Panc1 (cell line): ENCODE measurements at regions not wholly inside any gene's neighbourhood (a gene's known extent, or its start where the extent isn't known, plus 50 kb on each side); places are given as distances from the start of the nearest gene placed in this dataset.

Experiments used
- ATAC-seq: fragments of 200-7000 bp; cut with Tn5 transposase; 2 replicates; pipeline ENCODE4 v1.9.1; 2020; ENCODE audit warnings: mild to moderate bottlenecking, moderate library complexity
- BruUV-seq: library from RNA; stranded (reverse); fragments of 400-500 nt; replicated peaks from 2 replicates; lab custom pipeline; 2021; lab: Mats Ljungman, UMichigan
- CTCF ChIA-PET: fragments of 300-600 bp; sonication (Branson Sonifier 250); formaldehyde crosslinking; loops from one replicate; lab custom pipeline; 2022; ENCODE audit warnings: antibody characterized with exemption; lab: Charles Lee
- POLR2A ChIA-PET: fragments of 300-600 bp; sonication (Branson Sonifier 250); formaldehyde crosslinking; loops from one replicate; lab custom pipeline; 2022; ENCODE audit warnings: antibody characterized with exemption; lab: Charles Lee
- DNase-seq: peaks from one replicate; pipeline ENCODE4 v3.0.0-alpha.2; 2010; ENCODE audit warnings: low read depth, low spot score
- H3K27ac ChIP-seq: 2 replicates; pipeline ENCODE4 v1.5.1; 2011; ENCODE audit warnings: mild to moderate bottlenecking, low read length, inconsistent platforms
- H3K27me3 ChIP-seq: fragments of 200-500 bp; sonication (Bioruptor generic); 2 replicates; pipeline ENCODE4 v1.6.0; 2014; ENCODE audit warnings: low read length, inconsistent platforms; ENCODE audit not compliant: control insufficient read depth, insufficient read depth
- H3K36me3 ChIP-seq: fragments of 200-500 bp; sonication (Bioruptor generic); 2 replicates; pipeline ENCODE4 v1.5.1; 2014; ENCODE audit warnings: inconsistent platforms, mild to moderate bottlenecking, low read length, moderate library complexity; ENCODE audit not compliant: control insufficient read depth, insufficient read depth
- H3K4me1 ChIP-seq: 2 replicates; pipeline ENCODE4 v1.5.1; 2011; ENCODE audit warnings: inconsistent platforms, mild to moderate bottlenecking, low read length, moderate library complexity; ENCODE audit not compliant: control insufficient read depth, insufficient read depth
- H3K4me3 ChIP-seq, 2 experiments: 2 replicates each; pipeline ENCODE4 v1.5.1; 2011 to 2012; ENCODE audit warnings: low read depth in 2 of 2, low read length in 2 of 2, mild to moderate bottlenecking in 2 of 2, inconsistent platforms in 1 of 2, moderate library complexity in 1 of 2
- H3K9me3 ChIP-seq: fragments of 200-500 bp; sonication (Bioruptor generic); 2 replicates; pipeline ENCODE4 v1.5.1; 2014; ENCODE audit warnings: low read depth, mild to moderate bottlenecking, inconsistent platforms, low read length, moderate library complexity; ENCODE audit not compliant: control insufficient read depth, insufficient read depth
- POLR2AphosphoS5 ChIP-seq: IDR thresholded peaks from 2 replicates; pipeline ENCODE4 v1.6.1; 2012; ENCODE audit warnings: mild to moderate bottlenecking, low read depth, low read length, moderate library complexity
- REST ChIP-seq, 2 experiments: IDR thresholded peaks; 2 replicates each; pipeline ENCODE4 v1.6.1; 2011 to 2012; ENCODE audit warnings: low read depth in 2 of 2, control low read depth in 1 of 2, low read length in 1 of 2, mild to moderate bottlenecking in 1 of 2, moderate library complexity in 1 of 2; ENCODE audit not compliant: insufficient read depth in 1 of 2
- SIN3A ChIP-seq: IDR thresholded peaks from 2 replicates; pipeline ENCODE4 v1.6.1; 2012; ENCODE audit warnings: low read depth, mild to moderate bottlenecking, low read length, moderate library complexity, borderline replicate concordance; ENCODE audit not compliant: insufficient read depth
- TCF7L2 ChIP-seq: IDR thresholded peaks from 2 replicates; pipeline ENCODE4 v1.6.1; 2011; ENCODE audit warnings: mild to moderate bottlenecking, low read depth, low read length, inconsistent platforms
- in situ Hi-C: cut with HindIII; loops from 2 replicates; pipeline ENCODE4 v1.10.0; 2016; ENCODE audit warnings: low sequenced_read_pairs, low pct_unique_long_range_greater_than_20kb
- intact Hi-C: fragments of 100-400 bp; cut with micrococcal nuclease; formaldehyde crosslinking; loops from one replicate; pipeline ENCODE4 v1.10.0; 2022; ENCODE audit not compliant: unreplicated experiment
- TF ChIP-seq, protein P1 (sequence below): fragments of 450-650 bp; IDR thresholded peaks from 2 replicates; pipeline ENCODE4 v1.5.1; 2017; ENCODE audit warnings: mild to moderate bottlenecking

- BruUV-seq: no TSS peak
- Histone ChIP-seq H3K9me3 (no peaks in the 10 kb centered on the region), H3K27ac (no peak overlapping the region), H3K4me3 (no peak overlapping the region), H3K36me3 (no peaks in the 10 kb centered on the region), H3K4me1 (no peaks in the 10 kb centered on the region), H3K27me3 (no peaks in the 10 kb centered on the region)
- ChIA-PET POLR2A (no interaction called here), CTCF (no interaction called here)
- DNase-seq: no peak
- in situ Hi-C loops (no loop called here), intact Hi-C loops (no loop called here)
- TF ChIP-seq POLR2AphosphoS5: no peak
- TF ChIP-seq, protein P1, sequence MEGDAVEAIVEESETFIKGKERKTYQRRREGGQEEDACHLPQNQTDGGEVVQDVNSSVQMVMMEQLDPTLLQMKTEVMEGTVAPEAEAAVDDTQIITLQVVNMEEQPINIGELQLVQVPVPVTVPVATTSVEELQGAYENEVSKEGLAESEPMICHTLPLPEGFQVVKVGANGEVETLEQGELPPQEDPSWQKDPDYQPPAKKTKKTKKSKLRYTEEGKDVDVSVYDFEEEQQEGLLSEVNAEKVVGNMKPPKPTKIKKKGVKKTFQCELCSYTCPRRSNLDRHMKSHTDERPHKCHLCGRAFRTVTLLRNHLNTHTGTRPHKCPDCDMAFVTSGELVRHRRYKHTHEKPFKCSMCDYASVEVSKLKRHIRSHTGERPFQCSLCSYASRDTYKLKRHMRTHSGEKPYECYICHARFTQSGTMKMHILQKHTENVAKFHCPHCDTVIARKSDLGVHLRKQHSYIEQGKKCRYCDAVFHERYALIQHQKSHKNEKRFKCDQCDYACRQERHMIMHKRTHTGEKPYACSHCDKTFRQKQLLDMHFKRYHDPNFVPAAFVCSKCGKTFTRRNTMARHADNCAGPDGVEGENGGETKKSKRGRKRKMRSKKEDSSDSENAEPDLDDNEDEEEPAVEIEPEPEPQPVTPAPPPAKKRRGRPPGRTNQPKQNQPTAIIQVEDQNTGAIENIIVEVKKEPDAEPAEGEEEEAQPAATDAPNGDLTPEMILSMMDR: no peak
- TF ChIP-seq TCF7L2: no peak
- TF ChIP-seq SIN3A: no peak
- no peak for TF ChIP-seq REST (IDR thresholded peaks at IDR 0.05; ENCODE audit: insufficient read depth in 1 of 2, low read depth in 2 of 2, low read length in 1 of 2)
- no peak for ATAC-seq
These were observed 498.6 kb downstream of the SLC16A7 start for GRCh38 chr12:60094436-60094835.

DNA sequence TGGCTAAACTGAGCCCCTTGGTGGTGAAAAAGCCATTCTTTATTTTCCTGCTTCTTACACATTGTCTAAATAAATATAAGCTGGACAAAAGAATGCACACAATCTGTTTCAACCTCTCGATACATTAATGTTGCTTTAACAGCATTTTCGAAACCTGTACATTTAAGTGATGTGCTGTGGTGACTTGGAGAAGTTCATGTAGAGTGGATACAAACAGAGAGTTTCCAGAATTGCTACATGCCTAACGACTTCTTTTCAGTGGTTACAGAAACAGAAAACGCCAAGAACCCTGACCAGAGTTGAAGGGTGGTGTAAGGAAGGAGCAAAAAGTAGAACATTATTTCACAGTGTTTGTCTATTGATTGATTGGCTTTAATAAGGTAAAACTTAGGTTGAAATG lies 500.9 kb downstream of the SLC16A7 start:
- CTCF ChIA-PET: no interaction called here
- Histone ChIP-seq H3K27ac (no peak overlapping the region), H3K4me1 (no peaks in the 10 kb centered on the region), H3K4me3 (no peak overlapping the region), H3K36me3 (no peaks in the 10 kb centered on the region), H3K27me3 (no peaks in the 10 kb centered on the region), H3K9me3 (peaks cover 8% of the 10 kb centered on the region; the same call in 1 of the 2 replicates)
- no peak for DNase-seq
- intact Hi-C loops (no loop called here), in situ Hi-C loops (no loop called here)
- no peak for ATAC-seq
- TF ChIP-seq SIN3A (no peak), REST (IDR thresholded peaks at IDR 0.05; ENCODE audit: insufficient read depth in 1 of 2, low read depth in 2 of 2, low read length in 1 of 2) (no peak), POLR2AphosphoS5 (no peak), TCF7L2 (no peak)
- TF ChIP-seq, protein P1: no peak
- POLR2A ChIA-PET: no interaction called here
- no TSS peak for BruUV-seq
